GM23338 (cell line): ENCODE measurements at regions not wholly inside any gene's neighbourhood (a gene's known extent, or its start where the extent isn't known, plus 50 kb on each side); places are given as distances from the start of the nearest gene placed in this dataset.

Experiments
- ATAC-seq: fragments of 200-7000 bp; cut with Tn5 transposase; 3 replicates; pipeline ENCODE4 v1.9.1; 2020
- DNase-seq: peaks from one replicate; pipeline ENCODE4 v3.0.0-alpha.2; 2015; ENCODE audit warnings: low spot score
- H2AFZ ChIP-seq: fragments of 200-600 bp; sonication (generic); 2 replicates; pipeline ENCODE4 v1.8.0; 2016; ENCODE audit warnings: antibody characterized with exemption, mild to moderate bottlenecking, moderate library complexity
- H3F3A ChIP-seq: fragments of 200-600 bp; sonication (generic); replicated peaks from 2 replicates; pipeline ENCODE4 v1.8.0; 2017; ENCODE audit warnings: antibody characterized with exemption, mixed run types, low read depth
- H3K27ac ChIP-seq: fragments of 200-600 bp; sonication (generic); 2 replicates; pipeline ENCODE4 v1.6.1; 2016; ENCODE audit warnings: low read depth
- H3K27me3 ChIP-seq: fragments of 200-600 bp; sonication (generic); 2 replicates; pipeline ENCODE4 v1.8.0; 2016; ENCODE audit warnings: mild to moderate bottlenecking, mixed run types, moderate library complexity; ENCODE audit not compliant: insufficient read depth
- H3K36me3 ChIP-seq: fragments of 200-600 bp; sonication (generic); 2 replicates; pipeline ENCODE4 v1.8.0; 2016; ENCODE audit warnings: mild to moderate bottlenecking; ENCODE audit not compliant: insufficient read depth
- H3K4me1 ChIP-seq: fragments of 200-600 bp; sonication (generic); 2 replicates; pipeline ENCODE4 v1.8.0; 2016; ENCODE audit warnings: mild to moderate bottlenecking, moderate library complexity; ENCODE audit not compliant: insufficient read depth
- H3K4me2 ChIP-seq: fragments of 200-600 bp; sonication (generic); 2 replicates; pipeline ENCODE4 v1.7.1; 2017; ENCODE audit warnings: mixed run types
- H3K4me3 ChIP-seq: fragments of 200-600 bp; sonication (generic); 2 replicates; pipeline ENCODE4 v1.6.1; 2016; ENCODE audit warnings: mixed run types
- H3K79me2 ChIP-seq: fragments of 200-600 bp; sonication (generic); replicated peaks from 2 replicates; pipeline ENCODE4 v1.8.0; 2017; ENCODE audit warnings: mild to moderate bottlenecking; ENCODE audit not compliant: insufficient read depth
- H3K9me2 ChIP-seq: fragments of 200-600 bp; sonication (generic); 2 replicates; pipeline ENCODE4 v1.8.0; 2017; ENCODE audit not compliant: insufficient read depth
- H4K20me1 ChIP-seq: fragments of 200-600 bp; sonication (generic); replicated peaks from 2 replicates; pipeline ENCODE4 v1.8.0; 2017; ENCODE audit warnings: mild to moderate bottlenecking; ENCODE audit not compliant: insufficient read depth
- H3K27ac Mint-ChIP-seq: 2 replicates; pipeline ENCODE4 v1.8.0; 2020; ENCODE audit warnings: inconsistent platforms, mild to moderate bottlenecking, moderate library complexity, mixed read lengths
- H3K27me3 Mint-ChIP-seq: 3 replicates; pipeline ENCODE4 v1.8.0; 2022; ENCODE audit warnings: low read depth, mild to moderate bottlenecking, moderate library complexity, mixed read lengths, inconsistent platforms; ENCODE audit not compliant: insufficient read depth, poor library complexity
- H3K36me3 Mint-ChIP-seq: 3 replicates; pipeline ENCODE4 v1.8.0; 2021; ENCODE audit warnings: low read depth, mild to moderate bottlenecking, inconsistent platforms, moderate library complexity, mixed read lengths
- H3K4me1 Mint-ChIP-seq: 3 replicates; pipeline ENCODE4 v1.8.0; 2020; ENCODE audit warnings: mild to moderate bottlenecking, inconsistent platforms, mixed read lengths
- H3K4me3 Mint-ChIP-seq: 3 replicates; pipeline ENCODE4 v1.8.0; 2021; ENCODE audit warnings: moderate library complexity, mild to moderate bottlenecking, inconsistent platforms, mixed read lengths
- H3K9me3 Mint-ChIP-seq: 3 replicates; pipeline ENCODE4 v1.8.0; 2020; ENCODE audit warnings: moderate library complexity, mild to moderate bottlenecking, inconsistent platforms, mixed read lengths
- CREB1 ChIP-seq: fragments of 250-450 bp; sonication (Bioruptor Pico); IDR thresholded peaks from 2 replicates; pipeline ENCODE4 v1.5.0; 2020; ENCODE audit warnings: low read depth, mild to moderate bottlenecking, moderate library complexity
- ETS1 ChIP-seq: IDR thresholded peaks from 2 replicates; pipeline ENCODE4 v1.6.1; 2016; ENCODE audit warnings: antibody characterized with exemption
- EZH2 ChIP-seq: fragments of 200-600 bp; sonication (generic); IDR thresholded peaks from one replicate; pipeline ENCODE4 v1.8.0; 2017; ENCODE audit warnings: antibody characterized with exemption, mild to moderate bottlenecking, low read depth; ENCODE audit not compliant: unreplicated experiment
- EZH2phosphoT487 ChIP-seq: fragments of 200-600 bp; sonication (generic); IDR thresholded peaks from one replicate; pipeline ENCODE4 v1.8.1; 2018; ENCODE audit warnings: antibody characterized with exemption; ENCODE audit not compliant: unreplicated experiment
- JUNB ChIP-seq: IDR thresholded peaks from one replicate; pipeline ENCODE4 v1.6.1; 2016; ENCODE audit warnings: antibody characterized with exemption; ENCODE audit not compliant: unreplicated experiment
- NANOG ChIP-seq: IDR thresholded peaks from 2 replicates; pipeline ENCODE4 v1.6.1; 2016; ENCODE audit warnings: antibody characterized with exemption, borderline replicate concordance
- POLR2AphosphoS5 ChIP-seq: IDR thresholded peaks from 2 replicates; pipeline ENCODE4 v1.6.1; 2016; ENCODE audit warnings: antibody characterized with exemption, low read depth
- STAT1 ChIP-seq: IDR thresholded peaks from one replicate; pipeline ENCODE4 v1.6.1; 2016; ENCODE audit warnings: antibody characterized with exemption; ENCODE audit not compliant: unreplicated experiment
- ZNF114 ChIP-seq: fragments of 250-450 bp; sonication (Bioruptor Pico); IDR thresholded peaks from 2 replicates; pipeline ENCODE4 v1.5.0; 2020; ENCODE audit warnings: mild to moderate bottlenecking, moderate library complexity
- ZNF331 ChIP-seq: fragments of 250-450 bp; sonication (Bioruptor Pico); IDR thresholded peaks from 2 replicates; pipeline ENCODE4 v1.5.0; 2020; ENCODE audit warnings: low read depth, mild to moderate bottlenecking, moderate library complexity
- ZNF462 ChIP-seq: fragments of 250-450 bp; sonication (Bioruptor Pico); IDR thresholded peaks from 2 replicates; pipeline ENCODE4 v1.5.0; 2020; ENCODE audit warnings: mild to moderate bottlenecking, moderate library complexity
- TF ChIP-seq, protein P1 (sequence below): IDR thresholded peaks from one replicate; pipeline ENCODE4 v1.6.1; 2018; ENCODE audit warnings: antibody characterized with exemption; ENCODE audit not compliant: unreplicated experiment
- TF ChIP-seq, protein P2 (sequence below), 2 experiments: fragments of 200-600 bp in 1 of 2; sonication (generic) in 1 of 2; conservative IDR thresholded peaks; 2 replicates each; pipeline versions ENCODE4 v1.5.1 to v1.6.1; 2016 to 2017; ENCODE audit warnings: antibody characterized with exemption in 2 of 2, low read depth in 2 of 2, mild to moderate bottlenecking in 2 of 2, moderate library complexity in 1 of 2

GRCh38 chr4:35503435-35503834 lies 740.9 kb downstream of the ARAP2 start:
- Histone ChIP-seq H3K4me2 (no peak overlapping the region), H3K27me3 (no peaks in the 10 kb centered on the region), H2AFZ (no peak overlapping the region), H3K27ac (no peak overlapping the region), H3K9me2 (peaks cover 10% of the 10 kb centered on the region; the same call in 1 of the 2 replicates), H3K79me2 (no peaks in the 10 kb centered on the region), H3F3A (no peaks in the 10 kb centered on the region), H3K4me3 (no peak overlapping the region), H3K36me3 (no peaks in the 10 kb centered on the region), H4K20me1 (no peaks in the 10 kb centered on the region), H3K4me1 (peaks cover 8% of the 10 kb centered on the region; the same call in 1 of the 2 replicates)
- ATAC-seq (no peak), DNase-seq (no peak)
- TF ChIP-seq CREB1 (CRISPR knock-in tag) (no peak), ETS1 (no peak), STAT1 (no peak), JUNB (no peak), EZH2phosphoT487 (no peak), EZH2 (no peak), NANOG (no peak), ZNF331 (no peak), POLR2AphosphoS5 (no peak), ZNF462 (no peak), ZNF114 (CRISPR knock-in tag) (no peak)
- TF ChIP-seq, protein P1, sequence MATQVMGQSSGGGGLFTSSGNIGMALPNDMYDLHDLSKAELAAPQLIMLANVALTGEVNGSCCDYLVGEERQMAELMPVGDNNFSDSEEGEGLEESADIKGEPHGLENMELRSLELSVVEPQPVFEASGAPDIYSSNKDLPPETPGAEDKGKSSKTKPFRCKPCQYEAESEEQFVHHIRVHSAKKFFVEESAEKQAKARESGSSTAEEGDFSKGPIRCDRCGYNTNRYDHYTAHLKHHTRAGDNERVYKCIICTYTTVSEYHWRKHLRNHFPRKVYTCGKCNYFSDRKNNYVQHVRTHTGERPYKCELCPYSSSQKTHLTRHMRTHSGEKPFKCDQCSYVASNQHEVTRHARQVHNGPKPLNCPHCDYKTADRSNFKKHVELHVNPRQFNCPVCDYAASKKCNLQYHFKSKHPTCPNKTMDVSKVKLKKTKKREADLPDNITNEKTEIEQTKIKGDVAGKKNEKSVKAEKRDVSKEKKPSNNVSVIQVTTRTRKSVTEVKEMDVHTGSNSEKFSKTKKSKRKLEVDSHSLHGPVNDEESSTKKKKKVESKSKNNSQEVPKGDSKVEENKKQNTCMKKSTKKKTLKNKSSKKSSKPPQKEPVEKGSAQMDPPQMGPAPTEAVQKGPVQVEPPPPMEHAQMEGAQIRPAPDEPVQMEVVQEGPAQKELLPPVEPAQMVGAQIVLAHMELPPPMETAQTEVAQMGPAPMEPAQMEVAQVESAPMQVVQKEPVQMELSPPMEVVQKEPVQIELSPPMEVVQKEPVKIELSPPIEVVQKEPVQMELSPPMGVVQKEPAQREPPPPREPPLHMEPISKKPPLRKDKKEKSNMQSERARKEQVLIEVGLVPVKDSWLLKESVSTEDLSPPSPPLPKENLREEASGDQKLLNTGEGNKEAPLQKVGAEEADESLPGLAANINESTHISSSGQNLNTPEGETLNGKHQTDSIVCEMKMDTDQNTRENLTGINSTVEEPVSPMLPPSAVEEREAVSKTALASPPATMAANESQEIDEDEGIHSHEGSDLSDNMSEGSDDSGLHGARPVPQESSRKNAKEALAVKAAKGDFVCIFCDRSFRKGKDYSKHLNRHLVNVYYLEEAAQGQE, result no peak
- TF ChIP-seq, protein P2, sequence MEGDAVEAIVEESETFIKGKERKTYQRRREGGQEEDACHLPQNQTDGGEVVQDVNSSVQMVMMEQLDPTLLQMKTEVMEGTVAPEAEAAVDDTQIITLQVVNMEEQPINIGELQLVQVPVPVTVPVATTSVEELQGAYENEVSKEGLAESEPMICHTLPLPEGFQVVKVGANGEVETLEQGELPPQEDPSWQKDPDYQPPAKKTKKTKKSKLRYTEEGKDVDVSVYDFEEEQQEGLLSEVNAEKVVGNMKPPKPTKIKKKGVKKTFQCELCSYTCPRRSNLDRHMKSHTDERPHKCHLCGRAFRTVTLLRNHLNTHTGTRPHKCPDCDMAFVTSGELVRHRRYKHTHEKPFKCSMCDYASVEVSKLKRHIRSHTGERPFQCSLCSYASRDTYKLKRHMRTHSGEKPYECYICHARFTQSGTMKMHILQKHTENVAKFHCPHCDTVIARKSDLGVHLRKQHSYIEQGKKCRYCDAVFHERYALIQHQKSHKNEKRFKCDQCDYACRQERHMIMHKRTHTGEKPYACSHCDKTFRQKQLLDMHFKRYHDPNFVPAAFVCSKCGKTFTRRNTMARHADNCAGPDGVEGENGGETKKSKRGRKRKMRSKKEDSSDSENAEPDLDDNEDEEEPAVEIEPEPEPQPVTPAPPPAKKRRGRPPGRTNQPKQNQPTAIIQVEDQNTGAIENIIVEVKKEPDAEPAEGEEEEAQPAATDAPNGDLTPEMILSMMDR (conservative IDR thresholded peaks at IDR 0.05; ENCODE audit: low read depth in 2 of 2), result no peak
- no peaks in the 10 kb centered on the region for H3K36me3 Mint-ChIP-seq
- H3K4me1 Mint-ChIP-seq, result no peaks in the 10 kb centered on the region
- no peak overlapping the region for H3K27ac Mint-ChIP-seq
- H3K27me3 Mint-ChIP-seq, result no peaks in the 10 kb centered on the region
- no peak overlapping the region for H3K4me3 Mint-ChIP-seq
- no peaks in the 10 kb centered on the region for H3K9me3 Mint-ChIP-seq
